ENCODE measurements at regions not wholly inside any gene's neighbourhood (a gene's known extent, or its start where the extent isn't known, plus 50 kb on each side); places are given as distances from the start of the nearest gene placed in this dataset.
"Not testable (repeated sequence)": the region's sequence is repeated elsewhere in the genome, so short reads cannot be mapped to it uniquely, and the experiment has no call there.

GRCh38 chr3:98712726-98713125 lies 50.4 kb upstream of the ST3GAL6 start:
- peaks cover 16% of the 10 kb centered on the region for H3K4me1 ChIP-seq
- H3K4me3 ChIP-seq: no peak overlapping the region
- intact Hi-C loops (cut with DNase I): no loop called here
- WGBS, 2 donors: 94 to 98% methylated on average over 6 of the region's 6 CpGs
- H3K9me3 ChIP-seq: no peaks in the 10 kb centered on the region
- no peak overlapping the region for H3K27ac ChIP-seq
- DNase-seq: no peak
- H3K36me3 ChIP-seq (replicated peaks in 1 of 2; ENCODE audit: insufficient read depth in 1 of 2, low read depth in 2 of 2): no peaks in the 10 kb centered on the region
- no peak for ATAC-seq
- TF ChIP-seq, protein P1, sequence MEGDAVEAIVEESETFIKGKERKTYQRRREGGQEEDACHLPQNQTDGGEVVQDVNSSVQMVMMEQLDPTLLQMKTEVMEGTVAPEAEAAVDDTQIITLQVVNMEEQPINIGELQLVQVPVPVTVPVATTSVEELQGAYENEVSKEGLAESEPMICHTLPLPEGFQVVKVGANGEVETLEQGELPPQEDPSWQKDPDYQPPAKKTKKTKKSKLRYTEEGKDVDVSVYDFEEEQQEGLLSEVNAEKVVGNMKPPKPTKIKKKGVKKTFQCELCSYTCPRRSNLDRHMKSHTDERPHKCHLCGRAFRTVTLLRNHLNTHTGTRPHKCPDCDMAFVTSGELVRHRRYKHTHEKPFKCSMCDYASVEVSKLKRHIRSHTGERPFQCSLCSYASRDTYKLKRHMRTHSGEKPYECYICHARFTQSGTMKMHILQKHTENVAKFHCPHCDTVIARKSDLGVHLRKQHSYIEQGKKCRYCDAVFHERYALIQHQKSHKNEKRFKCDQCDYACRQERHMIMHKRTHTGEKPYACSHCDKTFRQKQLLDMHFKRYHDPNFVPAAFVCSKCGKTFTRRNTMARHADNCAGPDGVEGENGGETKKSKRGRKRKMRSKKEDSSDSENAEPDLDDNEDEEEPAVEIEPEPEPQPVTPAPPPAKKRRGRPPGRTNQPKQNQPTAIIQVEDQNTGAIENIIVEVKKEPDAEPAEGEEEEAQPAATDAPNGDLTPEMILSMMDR (IDR thresholded peaks at IDR 0.05): no peak
- TF ChIP-seq POLR2A (IDR thresholded peaks at IDR 0.05): no peak
- no peaks in the 10 kb centered on the region for H3K27me3 ChIP-seq

DNA sequence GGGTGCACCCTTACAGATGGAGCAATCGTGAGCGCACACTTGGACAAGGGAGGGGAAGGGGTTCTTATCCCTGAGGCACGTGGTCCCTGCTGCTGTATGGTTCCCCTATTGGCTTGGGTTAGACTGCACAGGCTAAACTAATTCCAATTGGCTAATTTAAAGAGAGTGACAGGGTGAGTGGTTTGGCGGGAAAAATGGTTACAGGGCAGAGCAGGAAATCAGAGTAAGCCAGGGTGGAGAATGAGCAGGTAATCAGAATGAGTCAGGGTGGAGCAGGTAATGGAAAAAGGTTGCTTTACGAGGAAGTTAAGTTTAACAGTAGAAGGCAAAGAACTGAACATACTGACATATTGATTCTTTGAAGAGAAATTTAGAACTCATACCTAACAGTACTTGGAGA lies 49.8 kb upstream of the ST3GAL6 start:
- H3K4me3 ChIP-seq; H3K9me3 ChIP-seq; H3K27ac ChIP-seq; H3K36me3 ChIP-seq (replicated peaks in 1 of 2; ENCODE audit: insufficient read depth in 1 of 2, low read depth in 2 of 2); ATAC-seq; DNase-seq; intact Hi-C loops (cut with DNase I); H3K27me3 ChIP-seq: not testable (repeated sequence)
- WGBS, 2 donors: 72 to 81% methylated on average over 5 of the region's 5 CpGs
- H3K4me1 ChIP-seq: peaks cover 16% of the 10 kb centered on the region
